ENCODE measurements at regions not wholly inside any gene's neighbourhood (a gene's known extent, or its start where the extent isn't known, plus 50 kb on each side); places are given as distances from the start of the nearest gene placed in this dataset.

DNA sequence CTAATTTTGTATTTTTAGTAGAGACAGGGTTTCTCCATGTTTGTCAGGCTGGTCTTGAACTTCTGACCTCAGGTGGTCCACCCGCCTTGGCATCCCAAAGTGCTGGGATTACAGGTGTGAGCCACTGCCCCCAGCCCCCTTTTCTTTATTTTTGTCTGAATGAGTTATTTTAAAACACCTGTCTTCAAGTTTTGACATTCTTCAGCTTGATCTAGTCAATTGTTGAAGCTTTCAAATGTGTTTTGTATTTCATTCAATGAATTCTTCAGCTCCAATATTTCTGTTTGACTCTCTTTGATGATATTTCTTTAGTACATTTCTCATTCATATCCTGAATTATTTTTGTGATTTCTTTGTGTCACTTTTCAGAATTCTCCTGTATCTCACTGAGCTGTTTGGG is 486.2 kb downstream of the DMAC1 start:
- H2BK5ac ChIP-seq (ENCODE audit: low read depth, low read length) = no peak overlapping the region
- no peak overlapping the region for H4K91ac ChIP-seq (replicated peaks; ENCODE audit: insufficient read length, low read length)
- H3K56ac ChIP-seq (replicated peaks; ENCODE audit: insufficient read length, low read depth, low read length) = no peak overlapping the region
- 81% methylated on average over 1 of the region's 1 CpG; no CpG with 5 or more reads in 1 of the 2 experiments for WGBS, 2 experiments (ENCODE audit: extremely low coverage in 1 of 2, insufficient coverage in 1 of 2, insufficient read length in 1 of 2, insufficient replicate concordance in 2 of 2, low coverage in 1 of 2, low lambda C conversion rate in 2 of 2, missing lambda C conversion rate in 1 of 2)
- no peak for DNase-seq (ENCODE audit: low read depth in 1 of 2, low spot score in 2 of 2)
- no peak overlapping the region for H2BK15ac ChIP-seq (ENCODE audit: low read length)
- no peak overlapping the region for H3K27ac ChIP-seq (ENCODE audit: low read depth, low read length)
- no peak overlapping the region for H2BK12ac ChIP-seq (ENCODE audit: low read depth, low read length)
- POLR2A ChIA-PET (ENCODE audit: partially characterized antibody) = no interaction called here
- H2BK120ac ChIP-seq (replicated peaks; ENCODE audit: low read depth, low read length) = no peak overlapping the region
- no peak overlapping the region for H3K4me3 ChIP-seq (ENCODE audit: extremely low read depth in 1 of 4, insufficient read depth in 2 of 4, low read depth in 3 of 4, low read length in 4 of 4)
- peaks cover 5% of the 10 kb centered on the region in 2 experiments; a peak in 2 of 4 replicates for H3K9me3 ChIP-seq (ENCODE audit: insufficient read depth in 2 of 2, low read depth in 1 of 2, low read length in 1 of 2)
- no peak overlapping the region for H3K4me2 ChIP-seq (ENCODE audit: insufficient read depth in 1 of 2, low read depth in 2 of 2, low read length in 2 of 2)
- H4K8ac ChIP-seq (ENCODE audit: extremely low read depth, insufficient read depth, low read length) = no peak overlapping the region
- no peak overlapping the region for H2AFZ ChIP-seq (ENCODE audit: low read length)
- H3K36me3 ChIP-seq (ENCODE audit: control insufficient read depth in 2 of 4, insufficient read depth in 4 of 4, low read length in 3 of 4) = no peaks in the 10 kb centered on the region
- no peak for FAIRE-seq
- H3K23me2 ChIP-seq (ENCODE audit: low read depth, low read length) = no peaks in the 10 kb centered on the region
- H4K5ac ChIP-seq (ENCODE audit: insufficient read length, low read depth, low read length) = no peak overlapping the region
- H3K9ac ChIP-seq (replicated peaks in 1 of 4; ENCODE audit: extremely low read depth in 1 of 4, low read depth in 3 of 4, low read length in 3 of 4) = no peak overlapping the region
- no peak overlapping the region for H3K14ac ChIP-seq (ENCODE audit: insufficient read length)
- H3K27me3 ChIP-seq (replicated peaks in 1 of 4; ENCODE audit: control insufficient read depth in 3 of 4, extremely low read depth in 1 of 4, insufficient read depth in 3 of 4, low read length in 3 of 4) = no peaks in the 10 kb centered on the region
- no peaks in the 10 kb centered on the region for H3K79me1 ChIP-seq (ENCODE audit: low read depth, low read length)
- no peaks in the 10 kb centered on the region for H4K20me1 ChIP-seq (replicated peaks in 1 of 2; ENCODE audit: control insufficient read depth in 1 of 2, insufficient read depth in 2 of 2, low read length in 2 of 2)
- CTCF ChIA-PET (ENCODE audit: partially characterized antibody) = interaction anchor here (0.6 kb wide), 1 partner anchor 30 kb away, joined by 4 read pairs; no protein-coding TSS in a partner anchor
- no peak overlapping the region for H3K23ac ChIP-seq (ENCODE audit: insufficient read length)
- TF ChIP-seq RNF2 (IDR thresholded peaks at IDR 0.05; ENCODE audit: borderline replicate concordance, low read depth, low read length, missing control alignments, poor library complexity, severe bottlenecking) (no peak), ZNF274 (IDR thresholded peaks at IDR 0.05; ENCODE audit: borderline replicate concordance, extremely low read depth, low read length) (no peak), KDM4A (IDR thresholded peaks at IDR 0.05; ENCODE audit: low read depth, low read length, severe bottlenecking) (no peak), SIX5 (IDR thresholded peaks at IDR 0.05; ENCODE audit: low read depth, low read length) (no peak), POLR2AphosphoS5 (IDR thresholded peaks at IDR 0.05; ENCODE audit: low read depth, low read length) (no peak), SP1 (IDR thresholded peaks at IDR 0.05; ENCODE audit: low read depth, low read length) (no peak), GTF2F1 (IDR thresholded peaks at IDR 0.05; ENCODE audit: borderline replicate concordance, low read depth, low read length) (no peak), NANOG (IDR thresholded peaks at IDR 0.05; ENCODE audit: insufficient read depth, low read depth, low read length, poor library complexity, severe bottlenecking) (no peak)
- TF ChIP-seq, protein P1, sequence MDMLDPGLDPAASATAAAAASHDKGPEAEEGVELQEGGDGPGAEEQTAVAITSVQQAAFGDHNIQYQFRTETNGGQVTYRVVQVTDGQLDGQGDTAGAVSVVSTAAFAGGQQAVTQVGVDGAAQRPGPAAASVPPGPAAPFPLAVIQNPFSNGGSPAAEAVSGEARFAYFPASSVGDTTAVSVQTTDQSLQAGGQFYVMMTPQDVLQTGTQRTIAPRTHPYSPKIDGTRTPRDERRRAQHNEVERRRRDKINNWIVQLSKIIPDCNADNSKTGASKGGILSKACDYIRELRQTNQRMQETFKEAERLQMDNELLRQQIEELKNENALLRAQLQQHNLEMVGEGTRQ (IDR thresholded peaks at IDR 0.05; ENCODE audit: low read length) = no peak
- no peak overlapping the region for H2AK5ac ChIP-seq (ENCODE audit: low read depth, low read length)
- no peaks in the 10 kb centered on the region for H3K79me2 ChIP-seq (ENCODE audit: control insufficient read depth in 1 of 2, insufficient read depth in 2 of 2, low read length in 2 of 2)
- no peak overlapping the region for H3K18ac ChIP-seq (ENCODE audit: extremely low read depth, low read length)
- peaks cover 0 to 5% (median 0%) of the 10 kb centered on the region in 4 experiments; a peak in 3 of 7 replicates for H3K4me1 ChIP-seq (replicated peaks in 1 of 4; ENCODE audit: control insufficient read depth in 3 of 4, insufficient read depth in 4 of 4, low read length in 3 of 4)
- H2BK20ac ChIP-seq (ENCODE audit: low read length) = no peak overlapping the region
- H3K4ac ChIP-seq (replicated peaks; ENCODE audit: insufficient read length, low read depth, low read length) = no peak overlapping the region

Measured in H1 (cell line).